OCI-LY1 (cell line): ENCODE measurements at regions not wholly inside any gene's neighbourhood (a gene's known extent, or its start where the extent isn't known, plus 50 kb on each side); places are given as distances from the start of the nearest gene placed in this dataset.

Source experiments
- H2AFZ ChIP-seq: fragments of 200-600 bp; sonication (generic), shearing (Covaris generic); 2 replicates; pipeline ENCODE4 v1.6.0; 2014; ENCODE audit warnings: antibody characterized with exemption, mild to moderate bottlenecking, low read length
- H3F3A ChIP-seq: fragments of 200-600 bp; sonication (generic), shearing (Covaris generic); 2 replicates; pipeline ENCODE4 v1.6.0; 2014; ENCODE audit warnings: mild to moderate bottlenecking, antibody characterized with exemption, low read length, moderate library complexity; ENCODE audit not compliant: insufficient read depth
- H3K27ac ChIP-seq: fragments of 200-600 bp; sonication (generic); 2 replicates; pipeline ENCODE4 v1.5.1; 2014; ENCODE audit warnings: low read length, mixed run types, mild to moderate bottlenecking, low read depth; ENCODE audit not compliant: poor library complexity, severe bottlenecking
- H3K27me3 ChIP-seq: fragments of 200-600 bp; sonication (generic); 2 replicates; pipeline ENCODE4 v1.6.0; 2014; ENCODE audit warnings: antibody characterized with exemption, mild to moderate bottlenecking, low read length, moderate library complexity; ENCODE audit not compliant: insufficient read depth
- H3K36me3 ChIP-seq: fragments of 200-600 bp; sonication (generic); 2 replicates; pipeline ENCODE4 v1.6.1; 2014; ENCODE audit warnings: mild to moderate bottlenecking, antibody characterized with exemption, low read length, moderate library complexity, mixed read lengths; ENCODE audit not compliant: insufficient read depth
- H3K4me1 ChIP-seq: fragments of 200-600 bp; sonication (generic); 2 replicates; pipeline ENCODE4 v1.5.1; 2014; ENCODE audit warnings: mild to moderate bottlenecking, low read length, moderate library complexity; ENCODE audit not compliant: insufficient read depth, severe bottlenecking
- H3K4me2 ChIP-seq: fragments of 200-600 bp; sonication (generic), shearing (Covaris generic); 2 replicates; pipeline ENCODE4 v1.6.1; 2014; ENCODE audit warnings: low read length
- H3K4me3 ChIP-seq: fragments of 200-600 bp; sonication (generic); 2 replicates; pipeline ENCODE4 v1.5.1; 2014; ENCODE audit warnings: low read length, low read depth, mild to moderate bottlenecking, mixed read lengths; ENCODE audit not compliant: poor library complexity, severe bottlenecking
- H3K79me2 ChIP-seq: fragments of 200-600 bp; shearing (Covaris generic); 2 replicates; pipeline ENCODE4 v1.6.1; 2016; ENCODE audit warnings: mixed run types, low read length, mixed read lengths; ENCODE audit not compliant: insufficient read depth
- H3K9ac ChIP-seq: fragments of 200-600 bp; sonication (generic), shearing (Covaris generic); 2 replicates; pipeline ENCODE4 v1.6.1; 2014; ENCODE audit warnings: mild to moderate bottlenecking, low read length, mixed read lengths
- H3K9me2 ChIP-seq: fragments of 200-600 bp; sonication (generic), shearing (Covaris generic); 2 replicates; pipeline ENCODE4 v1.6.1; 2014; ENCODE audit warnings: low read depth, mild to moderate bottlenecking, low read length, mixed read lengths
- H3K9me3 ChIP-seq: fragments of 200-600 bp; shearing (Covaris generic); 2 replicates; pipeline ENCODE4 v1.6.1; 2014; ENCODE audit warnings: low read length, mixed read lengths
- H4K20me1 ChIP-seq: fragments of 200-600 bp; sonication (generic), shearing (Covaris generic); 2 replicates; pipeline ENCODE4 v1.6.0; 2016; ENCODE audit warnings: mild to moderate bottlenecking, low read length; ENCODE audit not compliant: insufficient read depth
- EZH2 ChIP-seq: fragments of 200-600 bp; sonication (generic), shearing (Covaris generic); IDR thresholded peaks from 2 replicates; pipeline ENCODE4 v1.8.0; 2017; ENCODE audit warnings: borderline replicate concordance, mixed run types, mild to moderate bottlenecking, antibody characterized with exemption, low read length, moderate library complexity, mixed read lengths
- TF ChIP-seq, protein P1 (sequence below): fragments of 200-600 bp; sonication (generic), shearing (Covaris generic); IDR thresholded peaks from 2 replicates; pipeline ENCODE4 v1.5.1; 2017; ENCODE audit warnings: mild to moderate bottlenecking, antibody characterized with exemption, low read length, moderate library complexity, mixed read lengths

DNA sequence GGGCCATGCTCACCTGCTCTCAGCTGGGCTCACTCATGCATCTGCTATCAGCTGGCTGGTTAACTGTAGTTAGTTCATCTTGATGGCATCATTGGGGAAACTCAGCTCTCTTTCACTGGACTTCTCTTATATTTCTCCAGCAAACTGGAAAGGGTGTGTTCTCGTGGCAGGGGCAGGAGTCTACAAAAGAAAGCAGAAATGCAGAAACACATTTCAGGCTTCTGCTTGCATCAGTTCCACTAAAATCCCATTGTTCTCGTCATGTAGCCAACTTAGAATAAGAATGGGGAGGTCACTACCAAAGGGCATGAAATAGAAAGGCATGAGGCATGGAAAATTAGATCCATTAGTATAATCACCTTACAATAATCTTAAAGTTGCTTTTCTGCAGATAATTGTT is 207.3 kb downstream of the NRIP1 start:
- no peak overlapping the region for H3K4me2 ChIP-seq
- H3K4me1 ChIP-seq = no peaks in the 10 kb centered on the region
- no peak overlapping the region for H3K4me3 ChIP-seq
- H3K27ac ChIP-seq = no peak overlapping the region
- no peaks in the 10 kb centered on the region for H3K36me3 ChIP-seq
- H3K9me2 ChIP-seq = no peaks in the 10 kb centered on the region
- H2AFZ ChIP-seq = no peak overlapping the region
- no peaks in the 10 kb centered on the region for H4K20me1 ChIP-seq
- H3K27me3 ChIP-seq = no peaks in the 10 kb centered on the region
- no peaks in the 10 kb centered on the region for H3K79me2 ChIP-seq
- no peaks in the 10 kb centered on the region for H3K9me3 ChIP-seq
- H3K9ac ChIP-seq = no peak overlapping the region
- TF ChIP-seq, protein P1, sequence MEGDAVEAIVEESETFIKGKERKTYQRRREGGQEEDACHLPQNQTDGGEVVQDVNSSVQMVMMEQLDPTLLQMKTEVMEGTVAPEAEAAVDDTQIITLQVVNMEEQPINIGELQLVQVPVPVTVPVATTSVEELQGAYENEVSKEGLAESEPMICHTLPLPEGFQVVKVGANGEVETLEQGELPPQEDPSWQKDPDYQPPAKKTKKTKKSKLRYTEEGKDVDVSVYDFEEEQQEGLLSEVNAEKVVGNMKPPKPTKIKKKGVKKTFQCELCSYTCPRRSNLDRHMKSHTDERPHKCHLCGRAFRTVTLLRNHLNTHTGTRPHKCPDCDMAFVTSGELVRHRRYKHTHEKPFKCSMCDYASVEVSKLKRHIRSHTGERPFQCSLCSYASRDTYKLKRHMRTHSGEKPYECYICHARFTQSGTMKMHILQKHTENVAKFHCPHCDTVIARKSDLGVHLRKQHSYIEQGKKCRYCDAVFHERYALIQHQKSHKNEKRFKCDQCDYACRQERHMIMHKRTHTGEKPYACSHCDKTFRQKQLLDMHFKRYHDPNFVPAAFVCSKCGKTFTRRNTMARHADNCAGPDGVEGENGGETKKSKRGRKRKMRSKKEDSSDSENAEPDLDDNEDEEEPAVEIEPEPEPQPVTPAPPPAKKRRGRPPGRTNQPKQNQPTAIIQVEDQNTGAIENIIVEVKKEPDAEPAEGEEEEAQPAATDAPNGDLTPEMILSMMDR = no peak
- no peak for TF ChIP-seq EZH2
- no peaks in the 10 kb centered on the region for H3F3A ChIP-seq

DNA sequence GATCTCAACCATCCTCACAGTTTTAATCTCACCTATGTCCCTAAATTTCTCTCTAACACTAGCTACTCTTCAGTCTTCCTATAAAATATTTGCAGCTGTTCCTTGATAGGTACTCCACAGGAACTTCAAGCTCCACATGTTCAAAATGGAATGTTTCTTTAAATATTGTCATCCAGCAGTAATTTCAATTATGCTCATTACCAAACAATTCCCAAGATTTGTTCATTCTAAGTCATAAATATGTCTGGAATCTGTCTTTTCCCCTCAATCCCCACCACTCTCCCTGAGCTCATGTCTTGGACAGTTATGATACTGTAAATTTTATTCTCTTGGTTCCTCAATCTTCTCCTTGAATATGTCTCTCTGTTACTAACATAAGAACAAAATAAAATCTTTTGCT is 214.4 kb downstream of the NRIP1 start:
- H2AFZ ChIP-seq = no peak overlapping the region
- no peaks in the 10 kb centered on the region for H3F3A ChIP-seq
- no peaks in the 10 kb centered on the region for H3K9me3 ChIP-seq
- H3K4me3 ChIP-seq = no peak overlapping the region
- no peaks in the 10 kb centered on the region for H3K36me3 ChIP-seq
- H3K9me2 ChIP-seq = no peaks in the 10 kb centered on the region
- TF ChIP-seq, protein P1 = no peak
- no peak for TF ChIP-seq EZH2
- H3K4me2 ChIP-seq = no peak overlapping the region
- H3K27me3 ChIP-seq = no peaks in the 10 kb centered on the region
- H4K20me1 ChIP-seq = no peaks in the 10 kb centered on the region
- H3K79me2 ChIP-seq = no peaks in the 10 kb centered on the region
- H3K4me1 ChIP-seq = no peaks in the 10 kb centered on the region
- no peak overlapping the region for H3K9ac ChIP-seq
- no peak overlapping the region for H3K27ac ChIP-seq

DNA sequence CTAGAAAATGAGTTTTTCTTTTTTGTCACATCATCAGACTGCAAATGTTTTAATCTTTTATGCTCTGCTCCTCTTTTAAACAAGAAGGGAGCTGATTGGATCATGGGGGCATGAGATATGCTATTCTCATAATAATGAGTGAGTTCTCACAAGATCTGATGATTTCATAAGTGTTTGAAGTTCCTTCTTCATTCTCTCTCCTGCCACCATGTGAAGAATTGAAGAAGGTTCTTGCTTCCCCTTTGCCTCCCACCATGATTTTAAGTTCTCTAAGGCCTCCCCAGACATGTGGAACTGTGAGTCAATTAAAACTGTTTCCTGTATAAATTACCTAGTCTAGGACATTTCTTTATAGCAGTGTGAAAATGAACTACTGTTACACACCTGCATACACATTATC is 218.2 kb downstream of the NRIP1 start:
- Histone ChIP-seq H3K9me2 (no peaks in the 10 kb centered on the region), H3K4me3 (no peak overlapping the region), H3K9me3 (no peaks in the 10 kb centered on the region), H3K9ac (no peak overlapping the region), H3K79me2 (no peaks in the 10 kb centered on the region), H3K36me3 (no peaks in the 10 kb centered on the region), H3K27ac (no peak overlapping the region), H2AFZ (no peak overlapping the region), H4K20me1 (no peaks in the 10 kb centered on the region), H3F3A (no peaks in the 10 kb centered on the region), H3K4me1 (no peaks in the 10 kb centered on the region), H3K27me3 (no peaks in the 10 kb centered on the region), H3K4me2 (no peak overlapping the region)
- TF ChIP-seq, protein P1 = no peak
- no peak for TF ChIP-seq EZH2
